DOHH2 (cell line): ENCODE measurements at regions not wholly inside any gene's neighbourhood (a gene's known extent, or its start where the extent isn't known, plus 50 kb on each side); places are given as distances from the start of the nearest gene placed in this dataset.

Experiments
- H3F3A ChIP-seq: fragments of 200-600 bp; sonication (generic), shearing (Covaris generic); 2 replicates; pipeline ENCODE4 v1.6.0; 2016; ENCODE audit warnings: antibody characterized with exemption, mild to moderate bottlenecking; ENCODE audit not compliant: control insufficient read depth, insufficient read depth
- H3K27ac ChIP-seq: fragments of 200-600 bp; sonication (generic); 2 replicates; pipeline ENCODE4 v1.5.1; 2014; ENCODE audit warnings: low read depth, mild to moderate bottlenecking, low read length, moderate library complexity
- H3K27me3 ChIP-seq: fragments of 200-600 bp; sonication (generic); 2 replicates; pipeline ENCODE4 v1.6.1; 2014; ENCODE audit warnings: mild to moderate bottlenecking, low read length, mixed read lengths; ENCODE audit not compliant: control insufficient read depth
- H3K36me3 ChIP-seq: fragments of 200-600 bp; sonication (generic); 2 replicates; pipeline ENCODE4 v1.6.1; 2014; ENCODE audit warnings: mild to moderate bottlenecking, low read length, moderate library complexity, mixed read lengths; ENCODE audit not compliant: control insufficient read depth
- H3K4me1 ChIP-seq: fragments of 200-600 bp; sonication (generic); 2 replicates; pipeline ENCODE4 v1.6.1; 2014; ENCODE audit warnings: mild to moderate bottlenecking, low read length, mixed read lengths; ENCODE audit not compliant: control insufficient read depth
- H3K4me2 ChIP-seq: fragments of 200-600 bp; sonication (generic); 2 replicates; pipeline ENCODE4 v1.6.0; 2014; ENCODE audit warnings: mild to moderate bottlenecking, low read length, moderate library complexity
- H3K4me3 ChIP-seq: fragments of 200-600 bp; sonication (generic); 2 replicates; pipeline ENCODE4 v1.5.1; 2014; ENCODE audit warnings: mild to moderate bottlenecking, low read length, mixed read lengths
- H3K79me2 ChIP-seq: fragments of 200-600 bp; sonication (generic); 2 replicates; pipeline ENCODE4 v1.6.1; 2014; ENCODE audit warnings: mild to moderate bottlenecking, low read length, mixed read lengths; ENCODE audit not compliant: control insufficient read depth
- H3K9me2 ChIP-seq: fragments of 200-600 bp; sonication (generic); replicated peaks from 2 replicates; pipeline ENCODE4 v1.6.1; 2014; ENCODE audit warnings: mild to moderate bottlenecking, low read length, mixed read lengths; ENCODE audit not compliant: control insufficient read depth
- H3K9me3 ChIP-seq: fragments of 200-600 bp; sonication (generic); 2 replicates; pipeline ENCODE4 v1.6.1; 2014; ENCODE audit warnings: antibody characterized with exemption, low read length, mixed read lengths; ENCODE audit not compliant: control insufficient read depth, insufficient read depth
- H4K20me1 ChIP-seq: fragments of 200-600 bp; sonication (generic); 2 replicates; pipeline ENCODE4 v1.6.0; 2014; ENCODE audit warnings: low read depth, mild to moderate bottlenecking, antibody characterized with exemption, low read length, moderate library complexity; ENCODE audit not compliant: control insufficient read depth, insufficient read depth
- EZH2phosphoT487 ChIP-seq: fragments of 200-600 bp; sonication (generic); IDR thresholded peaks from 2 replicates; pipeline ENCODE4 v1.6.1; 2017; ENCODE audit warnings: borderline replicate concordance, mild to moderate bottlenecking, antibody characterized with exemption, low read length, moderate library complexity, mixed read lengths
- TF ChIP-seq, protein P1 (sequence below): fragments of 200-600 bp; sonication (generic); IDR thresholded peaks from one replicate; pipeline ENCODE4 v1.5.1; 2014; ENCODE audit warnings: antibody characterized with exemption, mild to moderate bottlenecking, low read depth, low read length; ENCODE audit not compliant: poor library complexity, severe bottlenecking

DNA sequence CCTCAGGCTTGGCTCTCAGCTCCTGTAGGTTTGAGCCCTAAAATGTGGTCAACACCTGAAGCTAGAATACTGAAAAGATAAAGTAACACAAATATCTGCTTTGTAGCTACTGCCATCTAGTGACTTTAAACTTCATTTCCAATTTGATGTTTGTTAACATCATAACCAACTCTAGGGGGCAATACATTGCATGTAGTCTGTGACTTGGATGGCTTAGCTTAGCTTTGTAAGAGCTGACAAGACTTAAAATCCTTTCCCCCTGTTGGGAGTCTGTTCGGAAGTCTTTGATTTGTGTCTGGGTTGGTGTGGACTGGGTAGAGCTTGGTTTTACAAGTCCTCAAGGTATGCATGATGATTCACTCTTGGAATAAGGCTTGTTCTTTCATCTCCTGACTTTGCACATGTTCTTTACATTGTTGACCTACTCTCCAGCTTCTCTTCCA lies 51.7 kb downstream of the SCN11A start:
- TF ChIP-seq, protein P1, sequence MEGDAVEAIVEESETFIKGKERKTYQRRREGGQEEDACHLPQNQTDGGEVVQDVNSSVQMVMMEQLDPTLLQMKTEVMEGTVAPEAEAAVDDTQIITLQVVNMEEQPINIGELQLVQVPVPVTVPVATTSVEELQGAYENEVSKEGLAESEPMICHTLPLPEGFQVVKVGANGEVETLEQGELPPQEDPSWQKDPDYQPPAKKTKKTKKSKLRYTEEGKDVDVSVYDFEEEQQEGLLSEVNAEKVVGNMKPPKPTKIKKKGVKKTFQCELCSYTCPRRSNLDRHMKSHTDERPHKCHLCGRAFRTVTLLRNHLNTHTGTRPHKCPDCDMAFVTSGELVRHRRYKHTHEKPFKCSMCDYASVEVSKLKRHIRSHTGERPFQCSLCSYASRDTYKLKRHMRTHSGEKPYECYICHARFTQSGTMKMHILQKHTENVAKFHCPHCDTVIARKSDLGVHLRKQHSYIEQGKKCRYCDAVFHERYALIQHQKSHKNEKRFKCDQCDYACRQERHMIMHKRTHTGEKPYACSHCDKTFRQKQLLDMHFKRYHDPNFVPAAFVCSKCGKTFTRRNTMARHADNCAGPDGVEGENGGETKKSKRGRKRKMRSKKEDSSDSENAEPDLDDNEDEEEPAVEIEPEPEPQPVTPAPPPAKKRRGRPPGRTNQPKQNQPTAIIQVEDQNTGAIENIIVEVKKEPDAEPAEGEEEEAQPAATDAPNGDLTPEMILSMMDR: peak; percentile 81
- TF ChIP-seq EZH2phosphoT487: no peak
- Histone ChIP-seq H3K36me3 (no peaks in the 10 kb centered on the region), H3K4me3 (no peak overlapping the region), H3K27me3 (no peaks in the 10 kb centered on the region), H3K4me2 (no peak overlapping the region), H3F3A (no peaks in the 10 kb centered on the region), H3K79me2 (no peaks in the 10 kb centered on the region), H3K27ac (no peak overlapping the region), H3K4me1 (no peaks in the 10 kb centered on the region), H3K9me2 (no peaks in the 10 kb centered on the region), H3K9me3 (no peaks in the 10 kb centered on the region), H4K20me1 (no peaks in the 10 kb centered on the region)

DNA sequence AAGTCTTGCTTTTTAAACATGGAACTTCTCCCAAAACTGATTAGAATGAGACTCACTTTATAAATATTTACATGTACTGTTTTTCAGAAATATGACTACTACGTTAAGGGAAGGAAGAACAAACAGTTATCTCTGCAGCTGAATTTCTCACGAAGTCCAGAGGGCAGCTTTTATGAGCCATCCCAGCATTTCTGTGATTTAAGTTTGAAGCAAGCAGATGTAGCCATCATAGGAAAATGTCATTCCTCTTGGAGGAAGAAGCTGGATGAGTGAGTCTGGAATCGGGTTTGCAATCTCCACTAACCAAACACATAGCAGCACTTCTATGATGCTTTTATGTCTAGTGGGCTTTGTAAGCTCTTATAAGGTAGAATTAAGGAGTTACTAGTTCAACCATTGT lies 53.7 kb downstream of the SCN11A start:
- no peaks in the 10 kb centered on the region for H3K79me2 ChIP-seq
- no peaks in the 10 kb centered on the region for H3K27me3 ChIP-seq
- H3K4me1 ChIP-seq: no peaks in the 10 kb centered on the region
- no peak overlapping the region for H3K4me3 ChIP-seq
- H3F3A ChIP-seq: no peaks in the 10 kb centered on the region
- H3K9me2 ChIP-seq: no peaks in the 10 kb centered on the region
- H3K4me2 ChIP-seq: no peak overlapping the region
- H4K20me1 ChIP-seq: no peaks in the 10 kb centered on the region
- no peaks in the 10 kb centered on the region for H3K9me3 ChIP-seq
- TF ChIP-seq, protein P1: no peak
- no peak for TF ChIP-seq EZH2phosphoT487
- no peaks in the 10 kb centered on the region for H3K36me3 ChIP-seq
- no peak overlapping the region for H3K27ac ChIP-seq

DNA sequence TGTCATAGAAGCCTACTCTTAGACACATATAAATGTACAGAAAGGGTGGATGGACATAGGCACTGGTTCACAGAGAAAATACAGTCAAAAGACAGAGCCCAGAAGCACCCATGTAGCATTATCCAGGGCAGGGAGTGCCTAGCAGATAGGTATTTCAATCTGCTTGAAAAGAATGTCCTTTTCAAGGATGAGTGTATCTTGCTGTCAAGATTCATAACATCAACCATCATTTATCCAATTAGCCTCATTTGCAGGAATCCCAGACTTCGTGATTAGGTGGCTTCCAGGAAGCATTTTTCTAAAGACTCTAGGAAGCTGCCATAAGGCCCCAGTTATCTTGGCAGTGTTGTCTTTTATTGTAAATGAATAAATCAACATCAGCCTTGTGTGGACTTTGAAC lies 55.6 kb downstream of the SCN11A start:
- Histone ChIP-seq H3K4me2 (no peak overlapping the region), H3K27me3 (0 out of 2 replicates have a peak, but pooled peaks cover 3% of the 10 kb centered on the region), H3K4me3 (no peak overlapping the region), H4K20me1 (no peaks in the 10 kb centered on the region), H3K79me2 (no peaks in the 10 kb centered on the region), H3K27ac (no peak overlapping the region), H3K36me3 (no peaks in the 10 kb centered on the region), H3K4me1 (no peaks in the 10 kb centered on the region), H3K9me3 (no peaks in the 10 kb centered on the region), H3K9me2 (no peaks in the 10 kb centered on the region), H3F3A (no peaks in the 10 kb centered on the region)
- TF ChIP-seq EZH2phosphoT487: no peak
- TF ChIP-seq, protein P1: no peak
